ENCODE measurements at regions not wholly inside any gene's neighbourhood (a gene's known extent, or its start where the extent isn't known, plus 50 kb on each side); places are given as distances from the start of the nearest gene placed in this dataset.

DNA sequence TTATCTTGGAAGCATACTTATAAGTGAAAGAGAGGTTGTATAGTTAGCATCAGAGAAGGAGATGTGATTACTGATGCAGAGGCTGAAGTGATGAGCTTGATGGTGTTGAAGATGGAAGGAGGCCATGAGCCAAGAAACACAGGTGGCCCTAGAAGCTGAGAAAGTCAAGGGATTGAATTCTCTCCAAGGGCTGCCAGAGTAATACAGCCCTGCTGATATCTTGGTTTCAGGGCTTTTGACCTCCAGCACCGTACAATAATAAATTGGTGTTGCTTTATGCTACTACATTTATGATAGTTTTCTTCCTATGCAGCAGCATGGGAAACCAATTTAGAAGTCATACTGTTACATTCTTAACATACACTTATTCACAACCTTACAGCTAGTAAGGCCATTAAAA lies 1133.3 kb downstream of the AACS start:
- no peaks in the 10 kb centered on the region for H3K36me3 ChIP-seq
- H3K4me1 ChIP-seq: no peaks in the 10 kb centered on the region
- TF ChIP-seq POLR2A (IDR thresholded peaks at IDR 0.05): no peak
- no peak for TF ChIP-seq EP300 (IDR thresholded peaks at IDR 0.05)
- TF ChIP-seq CTCF (IDR thresholded peaks at IDR 0.05): no peak
- TF ChIP-seq POLR2AphosphoS5 (IDR thresholded peaks at IDR 0.05): no peak
- no peak overlapping the region for H3K4me3 ChIP-seq
- no peak overlapping the region for H3K27ac ChIP-seq
- DNase-seq: no peak
- H3K27me3 ChIP-seq: no peaks in the 10 kb centered on the region
- intact Hi-C loops (cut with DNase I; ENCODE audit: low total_unique reads): no loop called here
- no peaks in the 10 kb centered on the region for H3K9me3 ChIP-seq
- WGBS, 5 donors: 56 to 81% (median 76%) methylated on average over 1 of the region's 1 CpG

GRCh38 chr12:126198966-126199692 lies 1133.9 kb downstream of the AACS start:
- Histone ChIP-seq H3K27ac (no peak overlapping the region), H3K36me3 (no peaks in the 10 kb centered on the region), H3K4me3 (no peak overlapping the region), H3K27me3 (no peaks in the 10 kb centered on the region), H3K4me1 (no peaks in the 10 kb centered on the region), H3K9me3 (no peaks in the 10 kb centered on the region)
- intact Hi-C loops (cut with DNase I; ENCODE audit: low total_unique reads): no loop called here
- TF ChIP-seq POLR2AphosphoS5 (IDR thresholded peaks at IDR 0.05): no peak
- TF ChIP-seq CTCF (IDR thresholded peaks at IDR 0.05): no peak
- TF ChIP-seq POLR2A (IDR thresholded peaks at IDR 0.05): no peak
- TF ChIP-seq EP300 (IDR thresholded peaks at IDR 0.05): no peak
- DNase-seq: peak in 1 of 2 donors; percentile 43
- WGBS, 5 donors: 67 to 81% (median 78%) methylated on average over 6 of the region's 6 CpGs

- TF ChIP-seq POLR2A (IDR thresholded peaks at IDR 0.05) (no peak), POLR2AphosphoS5 (IDR thresholded peaks at IDR 0.05) (no peak), EP300 (IDR thresholded peaks at IDR 0.05) (no peak), CTCF (IDR thresholded peaks at IDR 0.05) (no peak)
- DNase-seq: no peak
- WGBS, 5 donors: 54 to 74% (median 71%) methylated on average over 3 of the region's 3 CpGs
- intact Hi-C loops (cut with DNase I; ENCODE audit: low total_unique reads): no loop called here
- Histone ChIP-seq H3K4me1 (no peaks in the 10 kb centered on the region), H3K27me3 (no peaks in the 10 kb centered on the region), H3K9me3 (no peaks in the 10 kb centered on the region), H3K27ac (no peak overlapping the region), H3K36me3 (no peaks in the 10 kb centered on the region), H3K4me3 (no peak overlapping the region)
Measured at GRCh38 chr12:126201981-126202537, 1136.8 kb downstream of the AACS start.

DNA sequence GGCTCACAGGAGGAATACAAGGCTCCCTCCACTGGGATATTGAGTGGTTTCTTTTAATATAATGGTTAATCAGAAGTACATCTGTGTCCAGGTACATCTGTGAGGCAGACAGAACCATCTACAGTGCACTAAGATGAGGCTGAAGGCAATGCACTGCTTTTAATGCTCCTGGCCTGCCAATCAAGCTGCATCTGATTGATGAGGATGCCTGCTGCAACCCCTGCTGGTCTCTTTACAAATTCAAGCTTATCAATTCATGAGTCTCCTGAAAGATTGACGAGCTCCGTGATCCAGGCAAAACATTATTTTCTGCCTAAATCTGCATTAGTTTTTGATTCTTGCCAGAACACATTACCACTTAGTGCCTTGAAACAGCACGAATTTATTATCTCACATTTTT lies 1139.1 kb downstream of the AACS start:
- no peak for DNase-seq
- no peaks in the 10 kb centered on the region for H3K27me3 ChIP-seq
- TF ChIP-seq EP300 (IDR thresholded peaks at IDR 0.05) (no peak), POLR2AphosphoS5 (IDR thresholded peaks at IDR 0.05) (no peak), POLR2A (IDR thresholded peaks at IDR 0.05) (no peak), CTCF (IDR thresholded peaks at IDR 0.05) (no peak)
- intact Hi-C loops (cut with DNase I; ENCODE audit: low total_unique reads): no loop called here
- no peak overlapping the region for H3K27ac ChIP-seq
- no peaks in the 10 kb centered on the region for H3K4me1 ChIP-seq
- H3K36me3 ChIP-seq: no peaks in the 10 kb centered on the region
- H3K4me3 ChIP-seq: no peak overlapping the region
- H3K9me3 ChIP-seq: no peaks in the 10 kb centered on the region
- WGBS, 5 donors: 29 to 48% (median 40%) methylated on average over 3 of the region's 3 CpGs

Measured in stomach (tissue), 8 donors.